ENCODE measurements at regions not wholly inside any gene's neighbourhood (a gene's known extent, or its start where the extent isn't known, plus 50 kb on each side); places are given as distances from the start of the nearest gene placed in this dataset.

DNA sequence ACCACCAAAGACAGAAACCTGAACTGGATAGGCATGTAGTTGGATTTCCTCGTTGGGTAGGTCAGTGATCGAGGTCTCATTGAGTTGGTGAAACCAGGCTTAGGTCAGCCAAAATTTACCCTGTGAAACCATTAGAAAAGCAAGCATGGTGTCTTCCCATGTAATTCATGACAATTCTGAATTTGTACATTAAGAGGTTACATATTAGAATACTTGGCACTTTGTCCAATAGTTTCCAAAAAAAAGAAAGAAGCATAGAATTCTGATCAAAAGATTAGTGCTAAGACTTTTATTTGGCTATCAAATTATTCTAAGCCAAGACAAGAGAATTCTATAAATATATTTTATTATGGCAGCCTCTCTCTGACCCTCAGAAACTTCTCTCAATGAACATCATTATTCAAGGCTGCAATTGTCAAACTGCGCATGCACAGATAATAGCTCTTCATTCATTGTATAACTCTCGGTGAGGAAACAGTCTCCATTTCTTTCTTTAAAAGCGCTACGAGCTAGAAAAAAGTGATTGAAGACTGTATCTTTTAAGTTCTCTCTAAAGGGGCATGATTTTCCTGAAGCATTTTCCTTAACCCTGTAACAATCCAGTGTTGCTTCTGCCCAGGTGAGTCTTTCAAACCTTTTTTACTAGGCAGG lies 79.1 kb upstream of the MYCN start:
- Histone ChIP-seq H3K4me1 (no peaks in the 10 kb centered on the region), H3K9me3 (no peaks in the 10 kb centered on the region), H3K4me3 (no peak overlapping the region), H3K27ac (no peak overlapping the region), H3K36me3 (no peaks in the 10 kb centered on the region), H3K27me3 (peaks cover 0 to 3% (median 0%) of the 10 kb centered on the region in 4 donors)
- ATAC-seq (no peak), DNase-seq (no peak), FAIRE-seq (no peak)
- TF ChIP-seq, protein P1, sequence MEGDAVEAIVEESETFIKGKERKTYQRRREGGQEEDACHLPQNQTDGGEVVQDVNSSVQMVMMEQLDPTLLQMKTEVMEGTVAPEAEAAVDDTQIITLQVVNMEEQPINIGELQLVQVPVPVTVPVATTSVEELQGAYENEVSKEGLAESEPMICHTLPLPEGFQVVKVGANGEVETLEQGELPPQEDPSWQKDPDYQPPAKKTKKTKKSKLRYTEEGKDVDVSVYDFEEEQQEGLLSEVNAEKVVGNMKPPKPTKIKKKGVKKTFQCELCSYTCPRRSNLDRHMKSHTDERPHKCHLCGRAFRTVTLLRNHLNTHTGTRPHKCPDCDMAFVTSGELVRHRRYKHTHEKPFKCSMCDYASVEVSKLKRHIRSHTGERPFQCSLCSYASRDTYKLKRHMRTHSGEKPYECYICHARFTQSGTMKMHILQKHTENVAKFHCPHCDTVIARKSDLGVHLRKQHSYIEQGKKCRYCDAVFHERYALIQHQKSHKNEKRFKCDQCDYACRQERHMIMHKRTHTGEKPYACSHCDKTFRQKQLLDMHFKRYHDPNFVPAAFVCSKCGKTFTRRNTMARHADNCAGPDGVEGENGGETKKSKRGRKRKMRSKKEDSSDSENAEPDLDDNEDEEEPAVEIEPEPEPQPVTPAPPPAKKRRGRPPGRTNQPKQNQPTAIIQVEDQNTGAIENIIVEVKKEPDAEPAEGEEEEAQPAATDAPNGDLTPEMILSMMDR (IDR thresholded peaks at IDR 0.05), result no peak
- intact Hi-C loops (cut with DNase I), result no loop called here
- WGBS, 2 donors, result 67 to 79% methylated on average over 6 of the region's 6 CpGs

DNA sequence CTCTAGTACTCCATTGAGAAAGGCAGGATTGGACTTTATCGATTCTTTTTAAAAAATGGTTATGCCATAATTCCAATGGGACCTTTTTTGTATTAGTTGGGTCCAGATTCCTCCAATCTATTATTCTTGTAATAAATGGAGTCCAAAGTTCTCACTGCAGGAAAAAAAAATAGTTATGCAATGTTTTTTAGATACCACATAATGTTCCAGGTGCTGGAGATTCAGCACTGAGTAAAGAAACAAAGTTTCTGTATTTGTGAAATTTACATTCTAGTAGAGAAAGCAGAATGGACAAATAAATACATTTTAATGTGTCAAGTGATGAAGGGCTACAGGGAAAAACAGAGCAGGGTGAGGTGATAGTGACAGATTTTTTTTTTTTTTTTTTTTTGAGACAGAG lies 78.5 kb upstream of the MYCN start:
- 97 to 99% methylated on average over 1 of the region's 1 CpG for WGBS, 2 donors
- ATAC-seq (no peak), FAIRE-seq (no peak), DNase-seq (no peak)
- intact Hi-C loops (cut with DNase I), result no loop called here
- Histone ChIP-seq H3K9me3 (no peaks in the 10 kb centered on the region), H3K36me3 (no peaks in the 10 kb centered on the region), H3K4me1 (no peaks in the 10 kb centered on the region), H3K27me3 (peaks cover 0 to 3% (median 0%) of the 10 kb centered on the region in 4 donors), H3K27ac (no peak overlapping the region), H3K4me3 (no peak overlapping the region)
- TF ChIP-seq, protein P1 (IDR thresholded peaks at IDR 0.05), result no peak

DNA sequence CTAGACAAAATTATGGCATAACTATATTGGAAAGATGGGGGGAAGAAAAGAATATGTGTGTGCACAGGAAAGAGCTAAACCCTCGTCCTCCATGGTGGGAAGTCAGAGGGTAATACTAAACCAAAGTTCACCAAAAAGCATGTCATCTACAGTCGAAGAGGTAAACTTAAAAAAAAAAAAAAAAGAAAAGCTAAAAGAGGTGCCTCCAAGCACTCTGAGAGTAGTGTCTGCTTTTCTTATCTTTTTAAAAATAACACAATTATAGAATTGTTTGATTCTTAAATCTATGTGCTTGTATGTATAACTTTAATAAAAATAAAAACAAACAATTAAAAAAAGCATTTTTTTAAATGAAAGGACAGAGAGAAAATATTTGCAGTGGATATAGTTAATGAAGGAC lies 77.3 kb upstream of the MYCN start:
- intact Hi-C loops (cut with DNase I), result no loop called here
- FAIRE-seq, result peak; percentile 13
- no peak for ATAC-seq
- Histone ChIP-seq H3K27ac (no peak overlapping the region), H3K9me3 (no peaks in the 10 kb centered on the region), H3K27me3 (peaks cover 0 to 3% (median 0%) of the 10 kb centered on the region in 4 donors), H3K4me1 (no peaks in the 10 kb centered on the region), H3K36me3 (no peaks in the 10 kb centered on the region), H3K4me3 (no peak overlapping the region)
- 42 to 60% methylated on average over 2 of the region's 2 CpGs for WGBS, 2 donors
- DNase-seq, result no peak
- TF ChIP-seq, protein P1 (IDR thresholded peaks at IDR 0.05), result no peak

DNA sequence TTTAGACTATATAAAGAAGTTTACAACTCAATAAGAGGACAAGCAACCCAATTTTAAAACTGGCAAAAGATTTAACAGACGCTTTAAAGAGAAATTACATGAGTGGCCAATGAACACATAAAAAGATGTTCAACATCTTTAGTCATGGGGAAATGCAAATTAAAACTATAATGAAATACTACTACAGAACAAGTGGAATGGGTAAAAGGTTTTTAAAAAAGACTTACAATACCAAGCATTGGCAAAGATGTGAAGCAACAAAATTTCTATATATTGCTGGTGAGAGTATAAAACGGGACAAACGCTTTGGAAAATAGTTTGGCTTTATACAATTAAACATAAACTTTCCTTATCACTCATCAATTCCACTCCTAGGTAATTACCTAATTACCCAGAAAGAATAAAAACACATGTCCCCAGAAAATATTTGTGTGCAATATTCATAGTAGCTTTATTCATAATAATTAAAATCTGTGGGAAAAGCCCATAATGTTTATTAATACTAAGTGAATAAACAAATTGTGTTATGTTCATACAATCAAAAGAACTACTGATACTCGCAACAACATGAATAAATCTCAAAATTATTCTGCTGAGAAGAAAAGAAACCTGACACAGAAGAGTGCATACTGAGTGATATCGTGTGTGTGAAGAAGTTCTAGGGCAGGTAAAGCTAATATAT lies 76.7 kb upstream of the MYCN start:
- 75 to 82% methylated on average over 5 of the region's 5 CpGs for WGBS, 2 donors
- Histone ChIP-seq H3K36me3 (no peaks in the 10 kb centered on the region), H3K27me3 (peaks cover 0 to 3% (median 0%) of the 10 kb centered on the region in 4 donors), H3K9me3 (no peaks in the 10 kb centered on the region), H3K4me1 (no peaks in the 10 kb centered on the region), H3K4me3 (no peak overlapping the region), H3K27ac (no peak overlapping the region)
- intact Hi-C loops (cut with DNase I), result no loop called here
- FAIRE-seq (no peak), ATAC-seq (no peak), DNase-seq (no peak)
- TF ChIP-seq, protein P1 (IDR thresholded peaks at IDR 0.05), result no peak

DNA sequence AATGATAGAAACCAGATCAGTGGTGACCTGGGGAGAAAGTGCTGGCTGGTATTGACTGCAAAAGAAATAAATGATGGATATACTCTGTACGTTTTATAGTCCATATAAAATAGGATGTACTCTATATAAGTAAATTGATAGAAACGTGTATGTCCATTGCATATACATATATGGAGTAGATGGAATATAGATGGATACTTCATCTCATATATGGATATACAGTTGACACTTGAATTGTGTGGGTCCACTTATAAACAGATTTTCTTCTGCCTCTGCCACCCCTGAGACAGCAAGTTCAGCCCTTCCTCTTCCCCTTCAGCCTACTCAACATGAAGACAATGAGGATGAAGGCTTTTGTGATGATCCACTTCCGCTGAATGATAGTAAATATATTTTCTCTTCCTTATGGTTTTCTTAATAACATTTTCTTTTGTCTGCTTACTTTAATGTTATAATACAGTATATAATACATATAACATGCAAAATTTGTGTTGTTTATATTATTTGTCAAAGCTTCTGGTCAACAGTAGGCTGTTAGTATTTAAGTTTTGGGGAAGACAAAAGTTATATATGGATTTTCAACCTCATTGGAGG lies 76.1 kb upstream of the MYCN start:
- TF ChIP-seq, protein P1 (IDR thresholded peaks at IDR 0.05), result no peak
- Histone ChIP-seq H3K4me3 (no peak overlapping the region), H3K36me3 (no peaks in the 10 kb centered on the region), H3K9me3 (no peaks in the 10 kb centered on the region), H3K27ac (no peak overlapping the region), H3K27me3 (peaks cover 0 to 2% (median 0%) of the 10 kb centered on the region in 4 donors), H3K4me1 (no peaks in the 10 kb centered on the region)
- no peak for ATAC-seq
- DNase-seq, result no peak
- no peak for FAIRE-seq
- WGBS, 2 donors, result 57 to 62% methylated on average over 3 of the region's 3 CpGs
- intact Hi-C loops (cut with DNase I), result no loop called here
